ENCODE measurements at regions not wholly inside any gene's neighbourhood (a gene's known extent, or its start where the extent isn't known, plus 50 kb on each side); places are given as distances from the start of the nearest gene placed in this dataset.

DNA sequence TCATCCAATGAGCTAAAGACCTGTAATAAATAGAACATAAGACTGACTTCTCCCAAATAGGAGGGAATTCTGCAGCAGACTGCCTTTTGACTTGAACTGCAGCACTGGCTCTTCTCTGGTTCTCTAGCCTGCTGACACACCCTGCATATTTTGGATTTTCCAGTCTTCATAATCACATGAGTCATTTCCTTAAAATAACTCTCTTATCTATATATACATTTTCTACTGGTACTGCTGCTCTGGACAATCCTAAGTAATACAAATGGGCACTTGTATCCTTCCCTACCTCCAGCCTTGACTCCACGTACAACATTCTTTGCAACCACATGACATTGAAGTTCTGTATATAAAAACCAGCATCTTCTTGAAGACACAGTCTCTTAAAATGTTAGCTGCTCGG lies 429.4 kb upstream of the TMPRSS15 start:
- TF ChIP-seq POLR2A (IDR thresholded peaks at IDR 0.05; ENCODE audit: low read length) = no peak
- TF ChIP-seq GATA1 (IDR thresholded peaks at IDR 0.05; ENCODE audit: low read depth, low read length) = no peak
